D721Med (cell line): ENCODE measurements at regions not wholly inside any gene's neighbourhood (a gene's known extent, or its start where the extent isn't known, plus 50 kb on each side); places are given as distances from the start of the nearest gene placed in this dataset.

Source experiments
- DNase-seq: peaks from one replicate; pipeline ENCODE4 v3.0.0; 2011; ENCODE audit warnings: low spot score; ENCODE audit not compliant: insufficient read length
- FAIRE-seq: peaks from 2 replicates; lab custom pipeline; 2011; peaks lifted over from hg19 to GRCh38; lab: Jason Lieb, UNC
- TF ChIP-seq, protein P1 (sequence below): IDR thresholded peaks from 2 replicates; pipeline ENCODE4 v1.5.1; 2012; ENCODE audit warnings: mild to moderate bottlenecking, control low read depth; ENCODE audit not compliant: insufficient read depth; ENCODE audit errors: missing control alignments

DNA sequence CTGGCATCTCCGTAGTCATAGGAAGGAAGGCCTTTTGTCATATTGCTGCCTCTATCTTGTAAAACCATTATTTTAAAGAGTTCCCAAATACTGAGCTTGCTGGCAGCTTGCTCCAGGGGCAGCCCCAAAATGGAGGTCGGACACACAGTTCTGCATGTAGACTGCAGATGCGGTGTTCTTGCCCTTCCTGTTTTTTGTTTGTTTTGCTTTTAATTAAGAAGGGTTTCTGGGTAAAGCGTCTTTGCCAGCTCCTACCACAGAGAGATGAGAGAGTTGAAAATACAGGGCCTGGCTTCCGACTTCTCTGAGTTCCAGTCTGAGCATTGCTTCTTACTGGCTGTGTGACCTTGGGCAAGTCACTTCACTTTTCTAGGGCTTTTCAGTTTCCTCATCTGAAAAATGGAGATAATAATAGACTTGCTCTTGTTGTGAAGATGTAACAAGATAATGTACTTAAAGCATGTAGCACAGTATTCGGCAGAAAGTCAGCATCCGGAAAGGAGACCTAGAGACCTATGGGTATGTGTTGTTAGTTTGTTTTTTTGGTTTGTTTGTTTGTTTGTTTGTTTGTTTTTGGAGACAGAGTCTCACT, 67.8 kb upstream of the GSE1 start:
- DNase-seq (no peak), FAIRE-seq (no peak)
- TF ChIP-seq, protein P1, sequence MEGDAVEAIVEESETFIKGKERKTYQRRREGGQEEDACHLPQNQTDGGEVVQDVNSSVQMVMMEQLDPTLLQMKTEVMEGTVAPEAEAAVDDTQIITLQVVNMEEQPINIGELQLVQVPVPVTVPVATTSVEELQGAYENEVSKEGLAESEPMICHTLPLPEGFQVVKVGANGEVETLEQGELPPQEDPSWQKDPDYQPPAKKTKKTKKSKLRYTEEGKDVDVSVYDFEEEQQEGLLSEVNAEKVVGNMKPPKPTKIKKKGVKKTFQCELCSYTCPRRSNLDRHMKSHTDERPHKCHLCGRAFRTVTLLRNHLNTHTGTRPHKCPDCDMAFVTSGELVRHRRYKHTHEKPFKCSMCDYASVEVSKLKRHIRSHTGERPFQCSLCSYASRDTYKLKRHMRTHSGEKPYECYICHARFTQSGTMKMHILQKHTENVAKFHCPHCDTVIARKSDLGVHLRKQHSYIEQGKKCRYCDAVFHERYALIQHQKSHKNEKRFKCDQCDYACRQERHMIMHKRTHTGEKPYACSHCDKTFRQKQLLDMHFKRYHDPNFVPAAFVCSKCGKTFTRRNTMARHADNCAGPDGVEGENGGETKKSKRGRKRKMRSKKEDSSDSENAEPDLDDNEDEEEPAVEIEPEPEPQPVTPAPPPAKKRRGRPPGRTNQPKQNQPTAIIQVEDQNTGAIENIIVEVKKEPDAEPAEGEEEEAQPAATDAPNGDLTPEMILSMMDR, result no peak

DNA sequence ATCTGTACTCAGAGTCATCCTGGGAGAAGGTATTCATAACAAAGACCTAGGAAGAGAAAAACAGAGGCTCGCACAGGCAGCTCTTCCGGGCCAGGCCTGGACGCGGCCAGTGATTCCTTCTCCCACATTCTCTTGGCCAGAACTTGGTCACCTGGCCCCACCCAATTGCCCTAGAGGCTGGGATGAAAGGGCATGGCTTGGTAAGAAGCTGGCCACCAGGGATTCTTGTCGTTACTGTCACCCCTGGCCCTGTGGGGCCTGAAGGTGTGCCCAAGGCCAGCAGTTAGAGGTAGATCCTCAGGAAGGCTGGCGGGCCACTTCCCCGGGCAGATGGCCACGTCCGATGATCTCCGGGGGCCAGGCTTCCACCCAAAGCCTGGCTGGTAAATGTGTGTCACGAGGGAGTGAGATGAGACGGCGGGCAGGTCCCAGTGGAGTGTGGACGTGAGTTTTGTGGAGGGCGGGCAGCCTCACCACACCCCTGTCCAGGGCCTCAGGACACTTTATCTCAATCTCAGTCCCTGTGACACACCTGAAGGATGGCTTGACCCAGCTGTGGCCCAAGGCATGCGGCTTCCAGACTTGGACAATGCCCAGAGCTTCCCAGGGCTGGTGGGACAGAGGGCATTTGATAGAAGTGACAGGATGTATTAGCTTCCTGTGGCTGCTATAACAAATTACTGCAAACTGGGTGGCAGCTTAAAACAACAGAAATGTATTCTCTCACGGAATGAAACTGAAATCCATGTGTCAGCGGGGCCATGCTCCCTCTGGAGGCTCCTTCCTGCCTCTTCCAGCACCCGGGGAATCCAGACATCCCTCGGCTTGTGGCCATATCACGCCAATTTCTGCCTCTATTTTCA, 66.3 kb upstream of the GSE1 start:
- TF ChIP-seq, protein P1, result no peak
- FAIRE-seq (no peak), DNase-seq (no peak)

DNA sequence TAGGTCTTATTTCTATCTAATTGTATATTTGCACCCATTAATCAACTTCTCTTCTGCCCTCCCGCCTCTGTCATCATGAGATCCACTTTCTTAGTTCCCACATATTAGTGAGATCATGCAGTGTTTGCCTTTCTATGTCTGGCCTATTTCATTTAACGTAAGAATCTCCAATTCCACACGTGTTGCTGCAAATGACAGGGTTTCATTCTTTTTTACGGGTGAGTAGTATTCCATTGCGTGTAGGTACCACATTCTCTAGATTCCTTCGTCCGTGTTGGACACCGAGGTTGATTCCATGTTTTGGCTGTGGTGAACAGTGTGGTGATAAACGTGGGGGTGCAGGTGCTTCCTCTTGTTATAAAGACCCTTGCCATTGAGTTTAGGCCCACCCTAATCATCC, 64.7 kb upstream of the GSE1 start:
- TF ChIP-seq, protein P1, result no peak
- FAIRE-seq, result no peak

DNA sequence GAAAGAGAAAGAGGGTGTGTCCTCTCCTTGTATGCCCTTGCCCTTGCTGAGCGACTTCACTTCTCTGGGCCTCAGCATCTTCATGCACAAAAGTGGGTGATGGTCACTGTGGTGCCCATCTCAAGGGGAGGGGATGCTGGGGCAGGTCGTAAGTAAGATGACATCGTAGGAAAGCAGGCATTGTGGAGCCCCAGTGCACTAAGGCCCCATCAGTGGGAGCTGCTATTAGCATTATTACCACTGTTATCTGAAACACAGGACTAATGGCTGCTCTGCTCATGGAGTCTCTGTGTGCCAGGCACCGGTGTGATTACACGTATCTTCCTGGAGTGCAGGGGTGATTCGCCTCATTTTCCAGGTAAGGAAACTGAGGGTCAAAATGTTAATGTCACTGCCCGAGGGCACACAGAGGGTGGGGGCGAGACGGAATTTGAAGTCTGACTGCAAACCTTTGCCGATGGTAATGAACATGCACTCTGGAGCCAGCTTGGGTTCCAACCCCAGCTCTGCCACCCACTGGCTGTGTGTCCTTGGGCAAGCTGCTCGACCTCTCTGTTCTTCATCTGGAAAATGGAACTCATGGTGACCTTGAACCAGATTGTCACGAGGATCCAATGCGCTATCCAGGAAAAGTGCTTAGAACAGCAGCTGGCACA, 63.2 kb upstream of the GSE1 start:
- DNase-seq (no peak), FAIRE-seq (no peak)
- TF ChIP-seq, protein P1, result no peak

More for the DNA sequence above, 64.7 kb upstream of the GSE1 start:
- no peak for DNase-seq

DNA sequence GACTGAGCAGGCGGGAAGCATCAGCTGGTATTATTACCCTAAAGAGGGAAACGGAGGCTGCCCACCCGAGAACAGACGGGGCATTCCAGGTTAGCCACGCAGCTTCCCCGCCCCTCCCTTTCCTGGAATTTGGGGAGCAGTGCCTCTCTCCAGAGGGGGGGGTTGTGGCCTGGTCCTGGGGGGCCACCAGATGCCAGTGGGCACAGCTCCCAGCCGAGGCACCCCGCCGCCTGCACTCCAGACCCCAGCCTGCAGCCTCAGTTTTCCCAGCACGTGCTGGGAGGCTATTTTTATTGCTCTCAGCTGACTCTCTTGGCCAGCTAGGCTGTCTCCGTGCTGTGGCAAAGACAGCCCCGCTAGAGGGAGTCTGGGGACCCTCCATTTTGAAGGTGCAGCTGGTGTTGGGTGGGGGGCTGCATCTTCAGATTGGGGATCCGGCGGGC, 62.7 kb upstream of the GSE1 start:
- DNase-seq (no peak), FAIRE-seq (no peak)
- TF ChIP-seq, protein P1, result no peak

DNA sequence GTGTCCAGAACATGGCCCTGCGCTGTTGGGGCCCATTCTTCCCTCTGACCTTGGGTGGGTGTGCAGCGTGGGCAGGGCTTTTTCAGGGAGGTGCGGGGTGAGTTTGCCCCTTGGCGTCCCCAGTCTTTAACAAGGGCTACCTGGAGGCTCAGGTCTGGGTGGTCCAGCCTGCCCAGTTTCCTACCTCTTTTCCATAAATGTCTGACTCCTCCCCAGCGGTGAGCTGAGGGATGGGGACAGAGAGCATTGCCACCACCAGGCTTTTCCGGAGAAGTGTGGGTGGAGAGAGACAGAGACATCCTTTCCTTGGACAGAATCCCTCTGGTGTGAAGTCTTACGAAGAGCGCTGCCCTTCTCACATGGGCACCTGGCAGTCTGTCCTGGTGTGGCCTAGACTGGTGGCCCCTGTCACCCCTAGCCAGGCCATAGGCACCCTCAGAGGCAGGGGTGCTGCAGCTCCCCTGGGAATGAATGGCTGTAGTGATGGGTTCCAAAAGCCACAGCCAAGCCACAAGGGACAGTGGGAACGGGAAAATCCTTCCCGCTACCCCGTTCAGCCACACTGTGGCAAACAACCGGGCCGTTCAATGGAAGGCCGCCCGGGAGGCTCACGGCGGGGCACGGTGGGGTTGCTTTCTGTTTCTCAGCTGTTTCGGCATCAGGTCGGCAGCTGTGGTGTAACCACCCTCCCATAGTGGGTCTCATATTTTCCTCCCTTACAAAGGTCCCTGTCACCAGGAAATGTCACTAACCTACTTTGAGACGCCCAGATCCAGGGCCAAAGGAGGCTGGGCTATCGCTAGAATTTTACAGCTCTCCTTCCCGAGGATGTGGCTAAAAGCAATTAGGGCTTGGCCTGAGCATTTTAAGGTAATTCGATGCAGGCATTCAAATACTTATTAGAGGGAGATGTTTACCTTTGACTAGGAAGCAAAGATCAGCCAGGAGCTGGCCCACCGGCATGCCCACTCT, 61.9 kb upstream of the GSE1 start:
- TF ChIP-seq, protein P1, result no peak
- no peak for DNase-seq
- FAIRE-seq, result no peak
